PC-3 (cell line): ENCODE measurements at regions not wholly inside any gene's neighbourhood (a gene's known extent, or its start where the extent isn't known, plus 50 kb on each side); places are given as distances from the start of the nearest gene placed in this dataset.

Experiments used
- CTCF ChIP-seq: fragments of 300-600 bp; sonication (generic); conservative IDR thresholded peaks from 2 replicates; pipeline ENCODE4 v1.5.1; 2017; ENCODE audit warnings: antibody characterized with exemption, low read depth, mild to moderate bottlenecking, low read length
- EZH2phosphoT487 ChIP-seq: fragments of 300-600 bp; sonication (generic); IDR thresholded peaks from 2 replicates; pipeline ENCODE4 v1.6.1; 2018; ENCODE audit warnings: mild to moderate bottlenecking, antibody characterized with exemption, low read length, borderline replicate concordance

DNA sequence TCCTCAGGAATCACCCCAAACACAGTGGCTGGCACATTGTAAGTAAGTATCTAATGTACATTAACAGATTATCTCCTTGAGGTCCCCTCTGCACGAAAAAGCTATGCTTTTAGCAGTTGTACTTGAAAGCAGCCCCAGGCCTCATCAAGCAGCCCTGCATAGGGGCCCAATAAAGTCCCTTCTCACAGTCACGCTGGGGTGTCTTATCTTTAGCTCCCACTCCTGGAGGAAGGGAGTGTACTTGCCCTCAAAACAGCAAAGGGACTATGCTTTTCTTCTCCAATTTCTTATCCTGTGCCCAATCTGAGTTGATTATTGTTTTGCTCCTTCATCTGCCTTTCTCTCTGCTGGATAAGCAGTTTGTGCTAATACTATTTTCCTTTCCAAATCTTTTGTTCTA, 168.8 kb upstream of the PLXNA2 start:
- TF ChIP-seq EZH2phosphoT487 (no peak), CTCF (no peak)
